ENCODE measurements at regions not wholly inside any gene's neighbourhood (a gene's known extent, or its start where the extent isn't known, plus 50 kb on each side); places are given as distances from the start of the nearest gene placed in this dataset.

DNA sequence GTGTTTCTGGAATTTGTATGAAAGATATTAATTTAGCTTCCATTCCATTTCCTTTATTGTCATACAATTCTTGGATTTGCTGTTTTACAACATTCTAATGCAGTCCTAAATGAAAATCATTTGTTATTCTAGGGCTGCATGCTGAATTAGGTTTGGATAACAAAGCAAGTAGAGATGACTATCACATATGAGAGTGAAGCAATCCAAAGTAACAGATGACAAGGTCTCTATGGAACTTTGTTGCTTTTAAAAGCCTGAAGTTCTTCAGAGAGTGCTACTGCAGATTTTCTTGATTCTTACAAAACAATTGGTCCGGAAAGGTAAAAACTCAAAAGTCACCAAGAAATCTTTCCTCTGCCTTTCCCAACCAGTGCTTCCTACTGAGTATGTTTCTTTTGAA, 56.9 kb upstream of the VCAN start:
- Mint-ChIP-seq H3K9me3 (peaks cover 11% of the 10 kb centered on the region; the same call in 1 of the 2 replicates), H3K27me3 (ENCODE audit: insufficient read depth) (peaks cover 19% of the 10 kb centered on the region), H3K4me1 (ENCODE audit: low read depth) (peaks cover 19% of the 10 kb centered on the region), H3K27ac (no peak overlapping the region), H3K36me3 (ENCODE audit: low read depth) (peaks cover 5% of the 10 kb centered on the region; the same call in 1 of the 2 replicates), H3K4me3 (no peak overlapping the region)
- TF ChIP-seq, protein P1, sequence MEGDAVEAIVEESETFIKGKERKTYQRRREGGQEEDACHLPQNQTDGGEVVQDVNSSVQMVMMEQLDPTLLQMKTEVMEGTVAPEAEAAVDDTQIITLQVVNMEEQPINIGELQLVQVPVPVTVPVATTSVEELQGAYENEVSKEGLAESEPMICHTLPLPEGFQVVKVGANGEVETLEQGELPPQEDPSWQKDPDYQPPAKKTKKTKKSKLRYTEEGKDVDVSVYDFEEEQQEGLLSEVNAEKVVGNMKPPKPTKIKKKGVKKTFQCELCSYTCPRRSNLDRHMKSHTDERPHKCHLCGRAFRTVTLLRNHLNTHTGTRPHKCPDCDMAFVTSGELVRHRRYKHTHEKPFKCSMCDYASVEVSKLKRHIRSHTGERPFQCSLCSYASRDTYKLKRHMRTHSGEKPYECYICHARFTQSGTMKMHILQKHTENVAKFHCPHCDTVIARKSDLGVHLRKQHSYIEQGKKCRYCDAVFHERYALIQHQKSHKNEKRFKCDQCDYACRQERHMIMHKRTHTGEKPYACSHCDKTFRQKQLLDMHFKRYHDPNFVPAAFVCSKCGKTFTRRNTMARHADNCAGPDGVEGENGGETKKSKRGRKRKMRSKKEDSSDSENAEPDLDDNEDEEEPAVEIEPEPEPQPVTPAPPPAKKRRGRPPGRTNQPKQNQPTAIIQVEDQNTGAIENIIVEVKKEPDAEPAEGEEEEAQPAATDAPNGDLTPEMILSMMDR (IDR thresholded peaks at IDR 0.05): no peak
- DNase-seq: peak; percentile 28

DNA sequence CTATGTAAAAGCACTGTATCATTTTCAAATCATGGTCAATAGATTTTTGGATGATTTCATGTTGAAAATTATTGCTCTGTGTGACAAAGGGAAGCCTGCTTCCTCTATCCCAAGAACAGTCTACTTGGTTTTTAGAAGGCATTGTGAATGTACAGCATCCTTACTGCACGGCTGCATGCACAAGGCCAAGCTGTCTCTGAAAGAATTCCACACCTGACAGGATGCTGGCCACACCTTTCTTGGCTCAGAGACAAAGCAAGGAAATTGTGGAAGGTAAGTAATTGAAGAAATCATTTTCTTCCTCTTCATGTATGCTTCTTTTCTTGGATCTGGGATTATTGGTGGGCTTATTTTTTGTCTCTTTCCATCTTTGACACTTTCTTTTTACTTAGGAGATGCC, 53.7 kb upstream of the VCAN start:
- Mint-ChIP-seq H3K4me1 (ENCODE audit: low read depth) (peaks cover 19% of the 10 kb centered on the region), H3K27me3 (ENCODE audit: insufficient read depth) (peaks cover 4% of the 10 kb centered on the region), H3K4me3 (no peak overlapping the region), H3K36me3 (ENCODE audit: low read depth) (no peaks in the 10 kb centered on the region), H3K9me3 (no peaks in the 10 kb centered on the region), H3K27ac (no peak overlapping the region)
- DNase-seq: no peak
- TF ChIP-seq, protein P1 (IDR thresholded peaks at IDR 0.05): no peak

DNA sequence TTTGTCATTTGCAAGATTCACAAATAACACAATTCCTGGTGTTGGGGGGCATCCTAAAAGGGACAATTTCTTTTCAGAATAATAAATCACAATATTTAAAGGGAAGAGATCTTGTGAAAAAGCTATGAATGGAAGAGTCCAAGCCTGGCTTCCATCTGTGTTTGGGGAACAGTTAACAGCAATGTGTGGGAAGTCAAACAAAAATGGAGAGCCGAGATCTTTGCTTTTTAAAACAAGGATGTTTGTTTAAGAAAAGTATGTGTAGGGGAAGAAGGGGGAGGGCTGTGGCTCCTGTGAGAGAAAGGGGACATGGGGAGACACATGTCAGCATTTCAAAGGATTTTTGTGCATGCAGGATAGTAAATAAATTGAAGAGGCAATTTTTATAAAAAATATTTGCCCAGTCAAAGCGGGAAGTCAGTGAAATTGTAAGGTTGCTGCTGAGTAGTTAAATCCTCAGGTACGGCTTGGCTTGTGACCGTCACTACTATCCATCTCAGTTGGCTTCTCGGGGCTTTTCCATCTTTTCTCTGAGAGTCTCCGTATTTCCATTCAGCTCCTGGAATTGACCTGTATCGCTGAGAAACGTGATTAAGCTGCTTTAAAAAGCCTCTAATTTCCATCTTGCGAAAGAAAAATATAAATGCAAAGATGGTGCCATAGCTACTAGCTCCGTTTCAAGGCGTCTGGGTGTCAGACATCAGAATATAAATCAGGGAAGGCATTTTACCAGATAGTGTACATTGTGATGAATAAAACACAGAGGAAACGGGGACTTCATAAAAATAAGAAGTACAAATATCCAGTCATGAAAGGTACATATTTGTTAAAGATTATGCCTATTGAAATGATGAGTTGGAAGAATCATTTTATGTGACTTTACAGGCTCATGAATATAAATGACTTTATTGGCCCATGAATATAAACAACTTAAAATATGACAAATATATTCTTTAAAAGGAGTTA, 52.9 kb upstream of the VCAN start:
- Mint-ChIP-seq H3K36me3 (ENCODE audit: low read depth) (no peaks in the 10 kb centered on the region), H3K27ac (no peak overlapping the region), H3K27me3 (ENCODE audit: insufficient read depth) (peaks cover 4% of the 10 kb centered on the region), H3K9me3 (no peaks in the 10 kb centered on the region), H3K4me3 (no peak overlapping the region; the same call in 1 of the 2 replicates), H3K4me1 (ENCODE audit: low read depth) (peaks cover 19% of the 10 kb centered on the region)
- DNase-seq: no peak
- TF ChIP-seq, protein P1 (IDR thresholded peaks at IDR 0.05): no peak

Data from HFFc6 (cell line).